ENCODE measurements at regions not wholly inside any gene's neighbourhood (a gene's known extent, or its start where the extent isn't known, plus 50 kb on each side); places are given as distances from the start of the nearest gene placed in this dataset.

DNA sequence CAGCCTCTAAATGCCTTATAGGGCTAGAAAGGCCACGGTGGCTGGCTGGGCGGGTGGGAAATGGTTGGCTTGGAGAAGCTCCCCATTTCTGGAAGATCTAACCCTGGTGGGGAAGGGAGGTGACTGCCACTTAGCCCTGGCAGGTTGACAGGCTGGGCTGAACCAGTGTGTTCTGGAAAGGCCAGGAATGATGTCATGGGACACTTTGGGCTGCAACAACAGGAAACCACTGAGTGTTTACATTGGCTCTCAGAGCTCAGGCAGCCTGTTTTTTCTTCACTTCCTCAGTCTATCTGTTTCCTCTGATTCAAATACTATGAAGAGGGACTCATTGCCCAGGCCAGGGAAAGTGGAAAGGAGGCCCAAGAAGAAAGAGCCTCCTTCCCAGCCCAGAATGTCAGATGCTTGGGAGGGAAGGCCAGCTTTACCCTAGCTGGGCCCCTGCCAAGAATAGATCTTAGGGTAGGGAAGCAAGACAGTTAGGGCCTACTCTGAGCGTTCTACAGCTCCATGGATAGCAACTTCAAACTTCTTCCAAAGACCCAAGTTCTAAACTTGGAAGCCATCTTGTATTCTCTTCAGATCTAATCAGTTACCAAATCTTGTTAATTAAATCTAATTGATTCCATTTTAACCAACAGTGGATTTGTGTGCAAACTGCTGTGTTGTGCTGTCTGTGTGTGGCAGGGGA lies 65.8 kb upstream of the MSN start:
- Histone ChIP-seq H3K27ac (ENCODE audit: low read length) (peak overlapping the region; percentile 59), H3K36me3 (ENCODE audit: low read depth, low read length) (no peaks in the 10 kb centered on the region), H3K79me2 (ENCODE audit: low read length) (no peaks in the 10 kb centered on the region), H3K9ac (ENCODE audit: low read length) (peak overlapping the region; percentile 14; the same call in 1 of the 2 replicates), H3K9me2 (replicated peaks; ENCODE audit: low read length) (no peaks in the 10 kb centered on the region), H3F3A (ENCODE audit: low read length, unreplicated experiment) (no peaks in the 10 kb centered on the region), H3K4me2 (ENCODE audit: low read length) (peak overlapping the region; percentile 41; the same call in 1 of the 2 replicates), H4K20me1 (ENCODE audit: low read length) (no peaks in the 10 kb centered on the region), H3K27me3 (ENCODE audit: low read length) (no peaks in the 10 kb centered on the region), H3K9me3 (ENCODE audit: low read length) (no peaks in the 10 kb centered on the region), H3K4me3 (ENCODE audit: low read length) (no peak overlapping the region), H2AFZ (ENCODE audit: low read length) (0 out of 2 replicates have a peak overlapping the region, but pooled peaks have one; percentile 19), H3K4me1 (ENCODE audit: insufficient read depth, low read length) (peaks cover 27% of the 10 kb centered on the region)
- DNase-seq (peak; percentile 68), ATAC-seq (peak; percentile 88)
- ChIA-PET CTCF (no interaction called here), POLR2A (ENCODE audit: unreplicated experiment) (interaction anchor here (0.6 to 1.2 kb wide), 3 partner anchors 67 to 77 kb away, joined by 6 to 7 read pairs (median 7); no protein-coding TSS in a partner anchor)
- BruUV-seq (replicated peaks), result no TSS peak
- intact Hi-C loops (cut with micrococcal nuclease), result no loop called here
- TF ChIP-seq, protein P1, sequence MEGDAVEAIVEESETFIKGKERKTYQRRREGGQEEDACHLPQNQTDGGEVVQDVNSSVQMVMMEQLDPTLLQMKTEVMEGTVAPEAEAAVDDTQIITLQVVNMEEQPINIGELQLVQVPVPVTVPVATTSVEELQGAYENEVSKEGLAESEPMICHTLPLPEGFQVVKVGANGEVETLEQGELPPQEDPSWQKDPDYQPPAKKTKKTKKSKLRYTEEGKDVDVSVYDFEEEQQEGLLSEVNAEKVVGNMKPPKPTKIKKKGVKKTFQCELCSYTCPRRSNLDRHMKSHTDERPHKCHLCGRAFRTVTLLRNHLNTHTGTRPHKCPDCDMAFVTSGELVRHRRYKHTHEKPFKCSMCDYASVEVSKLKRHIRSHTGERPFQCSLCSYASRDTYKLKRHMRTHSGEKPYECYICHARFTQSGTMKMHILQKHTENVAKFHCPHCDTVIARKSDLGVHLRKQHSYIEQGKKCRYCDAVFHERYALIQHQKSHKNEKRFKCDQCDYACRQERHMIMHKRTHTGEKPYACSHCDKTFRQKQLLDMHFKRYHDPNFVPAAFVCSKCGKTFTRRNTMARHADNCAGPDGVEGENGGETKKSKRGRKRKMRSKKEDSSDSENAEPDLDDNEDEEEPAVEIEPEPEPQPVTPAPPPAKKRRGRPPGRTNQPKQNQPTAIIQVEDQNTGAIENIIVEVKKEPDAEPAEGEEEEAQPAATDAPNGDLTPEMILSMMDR (conservative IDR thresholded peaks at IDR 0.05; ENCODE audit: low read depth, low read length), result no peak
- TF ChIP-seq EZH2phosphoT487 (IDR thresholded peaks at IDR 0.05; ENCODE audit: borderline replicate concordance, low read length) (no peak), EZH2 (IDR thresholded peaks at IDR 0.05; ENCODE audit: low read length, unreplicated experiment) (no peak)

DNA sequence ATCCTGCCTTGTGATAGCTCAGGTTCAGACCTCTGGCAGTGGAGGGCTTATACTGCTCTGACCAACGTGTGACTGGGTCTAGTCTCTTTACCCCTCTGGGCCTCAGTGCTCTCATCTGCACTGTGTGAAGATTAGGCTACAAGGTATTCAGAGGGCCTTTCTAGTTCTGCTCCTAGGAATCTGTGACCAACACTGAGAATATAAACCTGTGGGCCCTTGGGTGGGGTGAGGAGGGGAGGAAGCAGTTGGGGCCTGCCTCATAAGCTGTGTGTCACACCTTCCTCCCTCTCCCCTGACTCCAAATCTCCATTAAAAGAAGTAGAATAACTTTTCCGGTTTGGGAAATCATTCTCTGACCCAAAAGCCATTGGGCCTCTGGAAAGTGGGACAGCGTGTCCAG lies 66.3 kb upstream of the MSN start:
- BruUV-seq (replicated peaks), result no TSS peak
- POLR2A ChIA-PET (ENCODE audit: unreplicated experiment), result interaction anchor here (0.6 to 1.2 kb wide), 3 partner anchors 68 to 78 kb away, joined by 6 to 7 read pairs (median 7); no protein-coding TSS in a partner anchor
- Histone ChIP-seq H3K27ac (ENCODE audit: low read length) (peak overlapping the region; percentile 58), H3K9me3 (ENCODE audit: low read length) (no peaks in the 10 kb centered on the region), H3K4me2 (ENCODE audit: low read length) (0 out of 2 replicates have a peak overlapping the region, but pooled peaks have one; percentile 27), H3K79me2 (ENCODE audit: low read length) (no peaks in the 10 kb centered on the region), H3K36me3 (ENCODE audit: low read depth, low read length) (no peaks in the 10 kb centered on the region), H3K9ac (ENCODE audit: low read length) (peak overlapping the region; percentile 14; the same call in 1 of the 2 replicates), H3K27me3 (ENCODE audit: low read length) (no peaks in the 10 kb centered on the region), H4K20me1 (ENCODE audit: low read length) (no peaks in the 10 kb centered on the region), H3K4me1 (ENCODE audit: insufficient read depth, low read length) (peaks cover 32% of the 10 kb centered on the region), H3K9me2 (replicated peaks; ENCODE audit: low read length) (no peaks in the 10 kb centered on the region), H3F3A (ENCODE audit: low read length, unreplicated experiment) (no peaks in the 10 kb centered on the region), H3K4me3 (ENCODE audit: low read length) (no peak overlapping the region), H2AFZ (ENCODE audit: low read length) (no peak overlapping the region)
- DNase-seq (no peak), ATAC-seq (peak; percentile 33)
- CTCF ChIA-PET, result no interaction called here
- intact Hi-C loops (cut with micrococcal nuclease), result no loop called here
- TF ChIP-seq EZH2phosphoT487 (IDR thresholded peaks at IDR 0.05; ENCODE audit: borderline replicate concordance, low read length) (no peak), EZH2 (IDR thresholded peaks at IDR 0.05; ENCODE audit: low read length, unreplicated experiment) (no peak)
- TF ChIP-seq, protein P1 (conservative IDR thresholded peaks at IDR 0.05; ENCODE audit: low read depth, low read length), result no peak

DNA sequence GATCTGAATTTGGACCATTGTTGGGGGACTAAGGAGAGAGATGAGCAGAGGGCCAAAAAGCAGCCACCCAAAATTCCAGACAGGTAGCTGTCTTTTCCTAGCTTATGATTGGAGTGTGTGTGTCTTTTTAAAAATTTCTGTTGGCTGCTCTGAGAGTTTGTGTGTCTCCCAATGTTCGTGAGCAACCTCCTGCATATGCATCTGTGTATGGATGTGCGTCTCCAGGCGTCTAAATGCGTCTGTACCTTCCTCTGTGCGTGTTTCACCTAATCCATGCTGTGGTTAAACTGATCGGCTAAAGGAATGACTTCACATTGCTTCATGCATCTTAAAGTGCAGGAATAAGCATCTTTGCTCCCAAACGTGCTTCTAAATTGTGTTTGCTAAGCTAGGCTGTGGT lies 65.5 kb upstream of the LAS1L start:
- H3K9me3 ChIP-seq (ENCODE audit: low read length), result no peaks in the 10 kb centered on the region
- TF ChIP-seq, protein P1 (conservative IDR thresholded peaks at IDR 0.05; ENCODE audit: low read depth, low read length), result no peak
- no peak for TF ChIP-seq EZH2 (IDR thresholded peaks at IDR 0.05; ENCODE audit: low read length, unreplicated experiment)
- no peak for TF ChIP-seq EZH2phosphoT487 (IDR thresholded peaks at IDR 0.05; ENCODE audit: borderline replicate concordance, low read length)
- H4K20me1 ChIP-seq (ENCODE audit: low read length), result no peaks in the 10 kb centered on the region
- no peak overlapping the region for H3K9ac ChIP-seq (ENCODE audit: low read length)
- no peaks in the 10 kb centered on the region for H3K36me3 ChIP-seq (ENCODE audit: low read depth, low read length)
- no TSS peak for BruUV-seq (replicated peaks)
- ATAC-seq (no peak), DNase-seq (no peak)
- intact Hi-C loops (cut with micrococcal nuclease), result no loop called here
- H3F3A ChIP-seq (ENCODE audit: low read length, unreplicated experiment), result no peaks in the 10 kb centered on the region
- H3K4me3 ChIP-seq (ENCODE audit: low read length), result no peak overlapping the region
- H3K4me2 ChIP-seq (ENCODE audit: low read length), result no peak overlapping the region
- H3K9me2 ChIP-seq (replicated peaks; ENCODE audit: low read length), result no peaks in the 10 kb centered on the region
- CTCF ChIA-PET, result no interaction called here
- peaks cover 30% of the 10 kb centered on the region for H3K4me1 ChIP-seq (ENCODE audit: insufficient read depth, low read length)
- H3K79me2 ChIP-seq (ENCODE audit: low read length), result no peaks in the 10 kb centered on the region
- POLR2A ChIA-PET (ENCODE audit: unreplicated experiment), result no interaction called here
- no peak overlapping the region for H2AFZ ChIP-seq (ENCODE audit: low read length)
- H3K27me3 ChIP-seq (ENCODE audit: low read length), result no peaks in the 10 kb centered on the region
- no peak overlapping the region for H3K27ac ChIP-seq (ENCODE audit: low read length)
